GM12891 (cell line): ENCODE measurements at regions not wholly inside any gene's neighbourhood (a gene's known extent, or its start where the extent isn't known, plus 50 kb on each side); places are given as distances from the start of the nearest gene placed in this dataset.

Source experiments
- POLR2A ChIP-seq: IDR thresholded peaks from 2 replicates; pipeline ENCODE4 v1.6.1; 2011; ENCODE audit warnings: low read depth, low read length, control low read depth
- POLR2AphosphoS5 ChIP-seq: IDR thresholded peaks from 2 replicates; pipeline ENCODE4 v1.6.1; 2011; ENCODE audit warnings: low read depth, low read length, control low read depth
- POU2F2 ChIP-seq: IDR thresholded peaks from 2 replicates; pipeline ENCODE4 v1.6.1; 2011; ENCODE audit warnings: low read depth, mild to moderate bottlenecking, control low read depth, low read length, moderate library complexity
- SPI1 ChIP-seq: IDR thresholded peaks from 2 replicates; pipeline ENCODE4 v1.6.1; 2011; ENCODE audit warnings: low read depth, low read length, control low read depth
- TAF1 ChIP-seq: IDR thresholded peaks from 2 replicates; pipeline ENCODE4 v1.6.1; 2011; ENCODE audit warnings: low read depth, low read length, control low read depth

DNA sequence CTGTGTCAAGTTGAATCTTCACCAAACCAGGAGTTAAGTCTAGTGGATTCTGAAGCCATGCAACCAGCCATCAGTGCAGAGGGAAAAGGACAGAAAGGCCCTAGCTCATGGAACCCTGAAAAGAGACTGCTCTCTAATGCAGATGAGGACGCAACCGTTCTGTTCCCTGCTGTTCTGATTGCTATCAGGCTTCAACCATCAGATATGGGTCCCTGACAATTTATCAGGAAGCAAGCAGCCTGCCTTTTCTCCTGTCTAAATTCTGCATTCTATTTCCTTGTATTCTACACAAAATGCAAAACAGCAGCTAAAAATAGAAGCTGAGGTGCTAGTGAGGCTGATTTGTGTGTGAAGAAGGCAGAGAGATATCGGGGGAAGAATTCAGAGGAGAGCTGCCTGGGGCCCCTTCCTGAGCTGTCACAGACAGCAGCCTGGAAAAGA is 68.4 kb upstream of the RTN4 start:
- TF ChIP-seq POU2F2 (no peak), TAF1 (no peak), POLR2A (no peak), POLR2AphosphoS5 (no peak), SPI1 (no peak)
